ENCODE measurements at regions not wholly inside any gene's neighbourhood (a gene's known extent, or its start where the extent isn't known, plus 50 kb on each side); places are given as distances from the start of the nearest gene placed in this dataset.

GRCh38 chr15:70573121-70573850 lies 190.1 kb downstream of the UACA start (continued):
- TF ChIP-seq CHD1 (IDR thresholded peaks at IDR 0.05; ENCODE audit: low read depth, low read length) (no peak), PHF8 (conservative IDR thresholded peaks at IDR 0.05; ENCODE audit: low read depth, low read length) (no peak), SIX5 (IDR thresholded peaks at IDR 0.05; ENCODE audit: low read depth, low read length) (no peak)

All from H1 (cell line).